Transverse colon (tissue), 4 donors: ENCODE measurements at regions not wholly inside any gene's neighbourhood (a gene's known extent, or its start where the extent isn't known, plus 50 kb on each side); places are given as distances from the start of the nearest gene placed in this dataset.
A peak's percentile ranks its signal among the peaks of the same experiment; 100 is the strongest.
"Not testable (repeated sequence)": the region's sequence is repeated elsewhere in the genome, so short reads cannot be mapped to it uniquely, and the experiment has no call there.

Source experiments
- DNase-seq: peaks from one replicate; pipeline ENCODE4 v3.0.0-alpha.2; 2019
- H3K27ac ChIP-seq, 4 donors: fragments of 200-600 bp; sonication (generic); 2 replicates each; pipeline ENCODE4 v1.5.1; 2016 to 2018; ENCODE audit warnings: inconsistent platforms in 4 of 4
- H3K27me3 ChIP-seq: fragments of 200-600 bp; sonication (generic); 2 replicates; pipeline ENCODE4 v1.5.1; 2017; ENCODE audit warnings: inconsistent platforms
- H3K36me3 ChIP-seq, 4 donors: fragments of 200-600 bp; sonication (generic); 2 replicates each; pipeline ENCODE4 v1.5.1; 2017 to 2019; ENCODE audit warnings: inconsistent platforms in 4 of 4
- H3K4me1 ChIP-seq, 4 donors: fragments of 200-600 bp; sonication (generic); 2 replicates each; pipeline ENCODE4 v1.5.1; 2017 to 2020; ENCODE audit warnings: inconsistent platforms in 4 of 4
- H3K4me3 ChIP-seq, 4 donors: fragments of 200-600 bp; sonication (generic); 1 replicate in 1 of 4; 2 replicates in 3 of 4; pipeline versions ENCODE4 v1.5.1 to v1.6.1; 2017 to 2019; ENCODE audit warnings: inconsistent platforms in 4 of 4
- H3K9me3 ChIP-seq, 2 donors: fragments of 200-600 bp; sonication (generic); 2 replicates each; pipeline ENCODE4 v1.5.1; 2017 to 2019; ENCODE audit warnings: inconsistent platforms in 2 of 2
- CTCF ChIP-seq, 5 experiments: fragments of 200-600 bp in 3 of 5; fragments of 450-650 bp in 2 of 5; sonication (generic) in 3 of 5; IDR thresholded peaks; 1 replicate in 2 of 5; 2 replicates in 3 of 5; pipeline ENCODE4 v1.5.1; 2016 to 2017; ENCODE audit warnings: antibody characterized with exemption in 5 of 5, inconsistent platforms in 3 of 5, mild to moderate bottlenecking in 2 of 5, moderate library complexity in 1 of 5
- EP300 ChIP-seq: sonication (generic); formaldehyde crosslinking; IDR thresholded peaks from one replicate; pipeline ENCODE4 v1.6.1; 2017; ENCODE audit warnings: antibody characterized with exemption, low read depth
- POLR2A ChIP-seq: fragments of 450-650 bp; IDR thresholded peaks from one replicate; pipeline ENCODE4 v1.6.1; 2016; ENCODE audit warnings: antibody characterized with exemption, mild to moderate bottlenecking, moderate library complexity
- POLR2AphosphoS5 ChIP-seq, 3 donors: sonication (generic); formaldehyde crosslinking; IDR thresholded peaks; one replicate each; pipeline ENCODE4 v1.6.1; 2016; ENCODE audit warnings: antibody characterized with exemption in 3 of 3
- WGBS, 2 donors: methylation state at CpG; one replicate each; pipeline ENCODE4 v1.1.5; 2018; ENCODE audit warnings: low coverage in 1 of 2; 5-methylcytosine and 5-hydroxymethylcytosine counted together
- in situ Hi-C, 4 donors: fragments of 200-750 bp; cut with MboI; loops; one replicate each; pipeline versions ENCODE4 v1.15.0 to v1.15.1; 2017; ENCODE audit warnings: low sequenced_read_pairs in 3 of 4, low pct_ligation_motif_present in 1 of 4, low pct_unique_long_range_greater_than_20kb in 1 of 4
- intact Hi-C: fragments of 100-400 bp; cut with DNase I; formaldehyde crosslinking; loops from one replicate; pipeline ENCODE4 v1.15.1; 2023; ENCODE audit warnings: low total_unique reads

- Histone ChIP-seq H3K27me3 (no peaks in the 10 kb centered on the region), H3K9me3 (no peaks in the 10 kb centered on the region), H3K27ac (no peak overlapping the region), H3K4me3 (no peak overlapping the region), H3K4me1 (peaks cover 0 to 11% (median 7%) of the 10 kb centered on the region in 4 donors), H3K36me3 (no peaks in the 10 kb centered on the region)
- 79 to 80% methylated on average over 1 of the region's 1 CpG for WGBS, 2 donors
- intact Hi-C loops (no loop called here), in situ Hi-C loops (loop anchor here in 1 of 4 donors (25.0 kb wide), 1 partner anchor 248 kb away; no protein-coding TSS in a partner anchor)
- DNase-seq: no peak
- TF ChIP-seq POLR2AphosphoS5 (IDR thresholded peaks at IDR 0.05) (no peak), EP300 (no peak), CTCF (IDR thresholded peaks at IDR 0.05) (no peak), POLR2A (no peak)
Observed at GRCh38 chr14:34085695-34086094, 134.8 kb upstream of the EGLN3 start.

- TF ChIP-seq CTCF (IDR thresholded peaks at IDR 0.05) (no peak), EP300 (no peak), POLR2AphosphoS5 (IDR thresholded peaks at IDR 0.05) (no peak), POLR2A (no peak)
- WGBS, 2 donors: 33 to 36% methylated on average over 6 of the region's 6 CpGs
- intact Hi-C loops: no loop called here
- no peak for DNase-seq
- Histone ChIP-seq H3K9me3 (no peaks in the 10 kb centered on the region), H3K27ac (peak overlapping the region in 2 of 4 donors; percentile 17 to 44), H3K36me3 (no peaks in the 10 kb centered on the region), H3K4me3 (no peak overlapping the region), H3K4me1 (peaks cover 0 to 11% (median 7%) of the 10 kb centered on the region in 4 donors), H3K27me3 (no peaks in the 10 kb centered on the region)
- in situ Hi-C loops: loop anchor here in 1 of 4 donors (25.0 kb wide), 1 partner anchor 244 kb away; no protein-coding TSS in a partner anchor
Observed at GRCh38 chr14:34081576-34082136, 130.8 kb upstream of the EGLN3 start.

GRCh38 chr14:34081101-34081575 lies 130.3 kb upstream of the EGLN3 start:
- no peaks in the 10 kb centered on the region for H3K27me3 ChIP-seq
- no peaks in the 10 kb centered on the region for H3K36me3 ChIP-seq
- DNase-seq: no peak
- H3K9me3 ChIP-seq: no peaks in the 10 kb centered on the region
- peak overlapping the region in 2 of 4 donors; percentile 17 to 44 for H3K27ac ChIP-seq
- WGBS, 2 donors: 77 to 80% methylated on average over 5 to 7 of the region's 7 CpGs
- H3K4me1 ChIP-seq: peaks cover 0 to 11% (median 7%) of the 10 kb centered on the region in 4 donors
- in situ Hi-C loops: loop anchor here in 1 of 4 donors (25.0 kb wide), 1 partner anchor 244 kb away; no protein-coding TSS in a partner anchor
- intact Hi-C loops: no loop called here
- H3K4me3 ChIP-seq: no peak overlapping the region
- TF ChIP-seq POLR2A (no peak), POLR2AphosphoS5 (IDR thresholded peaks at IDR 0.05) (no peak), EP300 (no peak)

GRCh38 chr14:34079643-34080042 lies 128.8 kb upstream of the EGLN3 start:
- H3K27me3 ChIP-seq, DNase-seq, H3K9me3 ChIP-seq, H3K4me3 ChIP-seq, H3K27ac ChIP-seq, intact Hi-C loops, H3K36me3 ChIP-seq: not testable (repeated sequence)
- 81 to 91% methylated on average over 2 of the region's 4 CpGs for WGBS, 2 donors
- peaks cover 0 to 11% (median 7%) of the 10 kb centered on the region in 4 donors for H3K4me1 ChIP-seq
- in situ Hi-C loops: loop anchor here in 1 of 4 donors (25.0 kb wide), 1 partner anchor 242 kb away; no protein-coding TSS in a partner anchor

- Histone ChIP-seq H3K9me3 (no peaks in the 10 kb centered on the region), H3K27me3 (no peaks in the 10 kb centered on the region), H3K27ac (no peak overlapping the region), H3K4me1 (peaks cover 0 to 11% (median 7%) of the 10 kb centered on the region in 4 donors), H3K4me3 (no peak overlapping the region), H3K36me3 (no peaks in the 10 kb centered on the region)
- intact Hi-C loops: no loop called here
- WGBS, 2 donors: 76 to 80% methylated on average over 5 to 12 of the region's 12 CpGs
- in situ Hi-C loops: loop anchor here in 1 of 4 donors (25.0 kb wide), 1 partner anchor 241 kb away; no protein-coding TSS in a partner anchor
- TF ChIP-seq POLR2A: no peak
- DNase-seq: no peak
Observed at GRCh38 chr14:34078117-34078743, 127.4 kb upstream of the EGLN3 start.
